Mesendoderm (in vitro differentiated cells): ENCODE measurements at regions not wholly inside any gene's neighbourhood (a gene's known extent, or its start where the extent isn't known, plus 50 kb on each side); places are given as distances from the start of the nearest gene placed in this dataset.

Experiments
- DNase-seq: peaks from one replicate; pipeline ENCODE4 v3.0.0; 2013
- H2AK5ac ChIP-seq: 2 replicates; pipeline ENCODE4 v1.6.1; 2013; ENCODE audit warnings: low read length, inconsistent platforms
- H2BK120ac ChIP-seq: 2 replicates; pipeline ENCODE4 v1.6.1; 2013; ENCODE audit warnings: low read depth, mild to moderate bottlenecking, low read length, moderate library complexity, mixed read lengths
- H2BK15ac ChIP-seq: replicated peaks from 2 replicates; pipeline ENCODE4 v1.6.1; 2013; ENCODE audit warnings: low read depth, mild to moderate bottlenecking, moderate library complexity
- H2BK5ac ChIP-seq: 2 replicates; pipeline ENCODE4 v1.6.1; 2013; ENCODE audit warnings: low read length, inconsistent platforms
- H3K18ac ChIP-seq: 2 replicates; pipeline ENCODE4 v1.6.1; 2013; ENCODE audit warnings: mild to moderate bottlenecking, low read length, mixed read lengths
- H3K23ac ChIP-seq: one replicate; pipeline ENCODE4 v1.6.1; 2013; ENCODE audit warnings: low read length
- H3K27ac ChIP-seq: 2 replicates; pipeline ENCODE4 v1.5.1; 2013; ENCODE audit warnings: low read depth, mild to moderate bottlenecking, inconsistent platforms, low read length, moderate library complexity
- H3K27me3 ChIP-seq: 2 replicates; pipeline ENCODE4 v1.6.1; 2013; ENCODE audit warnings: low read length, control low read depth, mild to moderate bottlenecking, inconsistent platforms; ENCODE audit not compliant: insufficient read depth, poor library complexity
- H3K36me3 ChIP-seq: 2 replicates; pipeline ENCODE4 v1.6.1; 2013; ENCODE audit warnings: low read length, inconsistent platforms; ENCODE audit not compliant: control insufficient read depth, insufficient read depth
- H3K4ac ChIP-seq: one replicate; pipeline ENCODE4 v1.6.1; 2013; ENCODE audit warnings: low read depth, mild to moderate bottlenecking, low read length, moderate library complexity
- H3K4me1 ChIP-seq: 2 replicates; pipeline ENCODE4 v1.6.1; 2013; ENCODE audit warnings: low read depth, low read length, inconsistent platforms; ENCODE audit not compliant: control insufficient read depth
- H3K4me2 ChIP-seq: 2 replicates; pipeline ENCODE4 v1.6.1; 2013; ENCODE audit warnings: low read length
- H3K4me3 ChIP-seq: 2 replicates; pipeline ENCODE4 v1.5.1; 2013; ENCODE audit warnings: mild to moderate bottlenecking, low read length
- H3K56ac ChIP-seq: one replicate; pipeline ENCODE4 v1.6.1; 2013; ENCODE audit warnings: low read length
- H3K79me1 ChIP-seq: 2 replicates; pipeline ENCODE4 v1.6.1; 2013; ENCODE audit warnings: low read length, inconsistent platforms
- H3K79me2 ChIP-seq: 2 replicates; pipeline ENCODE4 v1.6.1; 2013; ENCODE audit warnings: mild to moderate bottlenecking, low read length; ENCODE audit not compliant: control insufficient read depth, insufficient read depth
- H3K9ac ChIP-seq: 2 replicates; pipeline ENCODE4 v1.6.1; 2013; ENCODE audit warnings: low read length, inconsistent platforms
- H4K5ac ChIP-seq: one replicate; pipeline ENCODE4 v1.6.1; 2013; ENCODE audit warnings: low read length
- H4K8ac ChIP-seq: one replicate; pipeline ENCODE4 v1.6.1; 2013; ENCODE audit warnings: low read depth, mild to moderate bottlenecking, control low read depth, low read length, moderate library complexity
- WGBS: extraction: QIAGEN DNeasy Blood & Tissue Kit; methylation state at CpG from one replicate; pipeline ENCODE4 v1.1.7; 2013; ENCODE audit warnings: low lambda C conversion rate, missing lambda C conversion rate; ENCODE audit not compliant: insufficient coverage; ENCODE audit errors: extremely low coverage; 5-methylcytosine and 5-hydroxymethylcytosine counted together

- Histone ChIP-seq H3K4me3 (no peak overlapping the region), H2BK5ac (no peak overlapping the region), H3K4ac (no peak overlapping the region), H3K23ac (no peak overlapping the region), H2BK120ac (no peak overlapping the region), H4K5ac (no peak overlapping the region), H3K36me3 (no peaks in the 10 kb centered on the region), H3K27me3 (no peaks in the 10 kb centered on the region), H3K56ac (no peak overlapping the region), H2BK15ac (no peak overlapping the region), H4K8ac (no peak overlapping the region), H3K79me2 (no peaks in the 10 kb centered on the region), H2AK5ac (no peak overlapping the region), H3K4me2 (no peak overlapping the region), H3K27ac (no peak overlapping the region), H3K9ac (no peak overlapping the region), H3K4me1 (no peaks in the 10 kb centered on the region), H3K18ac (no peak overlapping the region), H3K79me1 (no peaks in the 10 kb centered on the region)
- no CpG with 5 or more reads among the region's 12 CpGs for WGBS
- no peak for DNase-seq
Measured at GRCh38 chr1:228546541-228547463, 59.6 kb downstream of the RNF187 start.

- no peak overlapping the region for H3K4me3 ChIP-seq
Measured at GRCh38 chr1:228547464-228547792, 60.2 kb downstream of the RNF187 start.

GRCh38 chr1:228548788-228549187 lies 61.6 kb downstream of the RNF187 start:
- Histone ChIP-seq H3K4ac (no peak overlapping the region), H4K5ac (no peak overlapping the region), H2BK15ac (no peak overlapping the region), H3K4me2 (no peak overlapping the region), H3K9ac (no peak overlapping the region), H3K56ac (no peak overlapping the region), H3K4me1 (no peaks in the 10 kb centered on the region), H4K8ac (no peak overlapping the region), H2BK120ac (no peak overlapping the region), H2BK5ac (no peak overlapping the region), H2AK5ac (no peak overlapping the region), H3K79me1 (no peaks in the 10 kb centered on the region), H3K4me3 (no peak overlapping the region), H3K36me3 (no peaks in the 10 kb centered on the region), H3K18ac (no peak overlapping the region), H3K27me3 (no peaks in the 10 kb centered on the region), H3K27ac (no peak overlapping the region), H3K23ac (no peak overlapping the region), H3K79me2 (no peaks in the 10 kb centered on the region)
- WGBS = no CpG with 5 or more reads among the region's 2 CpGs
- no peak for DNase-seq

More at GRCh38 chr1:228547464-228547792, 60.2 kb downstream of the RNF187 start:
- Histone ChIP-seq H3K36me3 (no peaks in the 10 kb centered on the region), H3K56ac (no peak overlapping the region), H3K4ac (no peak overlapping the region), H2AK5ac (no peak overlapping the region), H2BK120ac (no peak overlapping the region), H2BK5ac (no peak overlapping the region), H3K27ac (no peak overlapping the region), H3K18ac (no peak overlapping the region), H3K4me2 (no peak overlapping the region), H3K23ac (no peak overlapping the region), H4K5ac (no peak overlapping the region), H4K8ac (no peak overlapping the region), H3K4me1 (no peaks in the 10 kb centered on the region), H3K27me3 (no peaks in the 10 kb centered on the region), H3K9ac (no peak overlapping the region), H2BK15ac (no peak overlapping the region), H3K79me1 (no peaks in the 10 kb centered on the region), H3K79me2 (no peaks in the 10 kb centered on the region)
- DNase-seq = no peak
- WGBS = no CpG with 5 or more reads among the region's 3 CpGs

GRCh38 chr1:228552596-228553176 lies 65.5 kb downstream of the RNF187 start:
- Histone ChIP-seq H3K4me2 (no peak overlapping the region), H2BK15ac (no peak overlapping the region), H4K5ac (no peak overlapping the region), H3K18ac (no peak overlapping the region), H4K8ac (no peak overlapping the region), H3K9ac (no peak overlapping the region), H3K4ac (no peak overlapping the region), H2BK5ac (no peak overlapping the region), H3K4me1 (no peaks in the 10 kb centered on the region), H3K27ac (no peak overlapping the region), H3K79me2 (no peaks in the 10 kb centered on the region), H2BK120ac (no peak overlapping the region), H3K27me3 (no peaks in the 10 kb centered on the region), H3K36me3 (no peaks in the 10 kb centered on the region), H3K23ac (no peak overlapping the region), H3K79me1 (no peaks in the 10 kb centered on the region), H2AK5ac (no peak overlapping the region), H3K56ac (no peak overlapping the region), H3K4me3 (no peak overlapping the region)
- no peak for DNase-seq
- no CpG with 5 or more reads among the region's 5 CpGs for WGBS

- H3K36me3 ChIP-seq = no peaks in the 10 kb centered on the region
- H3K23ac ChIP-seq = no peak overlapping the region
- no peak for DNase-seq
- H3K56ac ChIP-seq = no peak overlapping the region
- H2BK15ac ChIP-seq = no peak overlapping the region
- no peaks in the 10 kb centered on the region for H3K79me2 ChIP-seq
- no peak overlapping the region for H2AK5ac ChIP-seq
- H4K5ac ChIP-seq = no peak overlapping the region
- H3K9ac ChIP-seq = no peak overlapping the region
- no peaks in the 10 kb centered on the region for H3K4me1 ChIP-seq
- no peak overlapping the region for H3K4me2 ChIP-seq
- WGBS = no CpG with 5 or more reads among the region's 6 CpGs
- H2BK120ac ChIP-seq = no peak overlapping the region
- no peak overlapping the region for H2BK5ac ChIP-seq
- H3K4ac ChIP-seq = no peak overlapping the region
- no peak overlapping the region for H3K27ac ChIP-seq
- no peaks in the 10 kb centered on the region for H3K79me1 ChIP-seq
- no peak overlapping the region for H4K8ac ChIP-seq
- no peak overlapping the region for H3K18ac ChIP-seq
- no peak overlapping the region for H3K4me3 ChIP-seq
- no peaks in the 10 kb centered on the region for H3K27me3 ChIP-seq
Measured at GRCh38 chr1:228554107-228554506, 66.9 kb downstream of the RNF187 start.
